Smooth muscle cell (in vitro differentiated cells): ENCODE measurements at regions not wholly inside any gene's neighbourhood (a gene's known extent, or its start where the extent isn't known, plus 50 kb on each side); places are given as distances from the start of the nearest gene placed in this dataset.
A peak's percentile ranks its signal among the peaks of the same experiment; 100 is the strongest.

Experiments
- DNase-seq: peaks from one replicate; lab custom pipeline; 2025; ENCODE audit not compliant: unreplicated experiment; lab: John Stamatoyannopoulos, UW
- H2AFZ ChIP-seq: fragments of 200-600 bp; sonication (generic); 2 replicates; pipeline ENCODE4 v1.6.0; 2016; ENCODE audit warnings: antibody characterized with exemption, low read depth, mild to moderate bottlenecking
- H3F3A ChIP-seq: fragments of 200-600 bp; sonication (generic); 2 replicates; pipeline ENCODE4 v1.6.0; 2017; ENCODE audit warnings: antibody characterized with exemption, low read depth
- H3K27ac ChIP-seq: fragments of 200-600 bp; sonication (generic); 2 replicates; pipeline ENCODE4 v1.5.1; 2016; ENCODE audit warnings: low read depth, mild to moderate bottlenecking
- H3K27me3 ChIP-seq: fragments of 200-600 bp; sonication (generic); 2 replicates; pipeline ENCODE4 v1.6.1; 2016; ENCODE audit warnings: low read depth, mild to moderate bottlenecking
- H3K36me3 ChIP-seq: fragments of 200-600 bp; sonication (generic); 2 replicates; pipeline ENCODE4 v1.5.1; 2016; ENCODE audit warnings: low read depth
- H3K4me1 ChIP-seq: fragments of 200-600 bp; sonication (generic); 2 replicates; pipeline ENCODE4 v1.5.1; 2016; ENCODE audit warnings: low read depth
- H3K4me2 ChIP-seq: fragments of 200-600 bp; sonication (generic); 2 replicates; pipeline ENCODE4 v1.6.0; 2016; ENCODE audit warnings: mild to moderate bottlenecking
- H3K4me3 ChIP-seq: fragments of 200-600 bp; sonication (generic); 2 replicates; pipeline ENCODE4 v1.5.1; 2016; ENCODE audit warnings: mild to moderate bottlenecking
- H3K79me2 ChIP-seq: fragments of 200-600 bp; sonication (generic); 2 replicates; pipeline ENCODE4 v1.6.0; 2016; ENCODE audit warnings: low read depth, mild to moderate bottlenecking
- H3K9ac ChIP-seq: fragments of 200-600 bp; sonication (generic); 2 replicates; pipeline ENCODE4 v1.6.0; 2016; ENCODE audit warnings: low read depth
- H3K9me3 ChIP-seq: fragments of 200-600 bp; sonication (generic); replicated peaks from 2 replicates; pipeline ENCODE4 v1.5.1; 2016; ENCODE audit warnings: low read depth
- H4K20me1 ChIP-seq: fragments of 200-600 bp; sonication (generic); 2 replicates; pipeline ENCODE4 v1.6.0; 2016; ENCODE audit warnings: low read depth
- WGBS: methylation state at CpG from one replicate; pipeline ENCODE4 v1.1.7; 2016; ENCODE audit warnings: low lambda C conversion rate; 5-methylcytosine and 5-hydroxymethylcytosine counted together
- TF ChIP-seq, protein P1 (sequence below): fragments of 200-600 bp; sonication (generic); IDR thresholded peaks from 2 replicates; pipeline ENCODE4 v1.5.1; 2017; ENCODE audit warnings: borderline replicate concordance, mild to moderate bottlenecking, antibody characterized with exemption; ENCODE audit not compliant: insufficient read depth, poor library complexity, severe bottlenecking

GRCh38 chr4:181618038-181618618, 625.1 kb upstream of the TENM3 start:
- Histone ChIP-seq H3K4me3 (no peak overlapping the region), H3K79me2 (no peaks in the 10 kb centered on the region), H4K20me1 (no peaks in the 10 kb centered on the region), H3K4me2 (peak overlapping the region; percentile 37), H3K36me3 (no peaks in the 10 kb centered on the region), H3K9ac (no peak overlapping the region), H3K27ac (no peak overlapping the region), H3K27me3 (peaks cover 12% of the 10 kb centered on the region), H3K9me3 (no peaks in the 10 kb centered on the region), H3K4me1 (no peaks in the 10 kb centered on the region), H3F3A (no peaks in the 10 kb centered on the region), H2AFZ (peak overlapping the region; percentile 9)
- 26% methylated on average over 6 of the region's 6 CpGs for WGBS
- no peak for DNase-seq
- TF ChIP-seq, protein P1, sequence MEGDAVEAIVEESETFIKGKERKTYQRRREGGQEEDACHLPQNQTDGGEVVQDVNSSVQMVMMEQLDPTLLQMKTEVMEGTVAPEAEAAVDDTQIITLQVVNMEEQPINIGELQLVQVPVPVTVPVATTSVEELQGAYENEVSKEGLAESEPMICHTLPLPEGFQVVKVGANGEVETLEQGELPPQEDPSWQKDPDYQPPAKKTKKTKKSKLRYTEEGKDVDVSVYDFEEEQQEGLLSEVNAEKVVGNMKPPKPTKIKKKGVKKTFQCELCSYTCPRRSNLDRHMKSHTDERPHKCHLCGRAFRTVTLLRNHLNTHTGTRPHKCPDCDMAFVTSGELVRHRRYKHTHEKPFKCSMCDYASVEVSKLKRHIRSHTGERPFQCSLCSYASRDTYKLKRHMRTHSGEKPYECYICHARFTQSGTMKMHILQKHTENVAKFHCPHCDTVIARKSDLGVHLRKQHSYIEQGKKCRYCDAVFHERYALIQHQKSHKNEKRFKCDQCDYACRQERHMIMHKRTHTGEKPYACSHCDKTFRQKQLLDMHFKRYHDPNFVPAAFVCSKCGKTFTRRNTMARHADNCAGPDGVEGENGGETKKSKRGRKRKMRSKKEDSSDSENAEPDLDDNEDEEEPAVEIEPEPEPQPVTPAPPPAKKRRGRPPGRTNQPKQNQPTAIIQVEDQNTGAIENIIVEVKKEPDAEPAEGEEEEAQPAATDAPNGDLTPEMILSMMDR: no peak

- Histone ChIP-seq H3K4me1 (no peaks in the 10 kb centered on the region), H3K9me3 (no peaks in the 10 kb centered on the region), H3K79me2 (no peaks in the 10 kb centered on the region), H3K36me3 (no peaks in the 10 kb centered on the region), H3K4me3 (no peak overlapping the region), H3K27me3 (peaks cover 12% of the 10 kb centered on the region), H3K4me2 (no peak overlapping the region), H2AFZ (no peak overlapping the region), H3F3A (no peaks in the 10 kb centered on the region), H4K20me1 (no peaks in the 10 kb centered on the region), H3K27ac (no peak overlapping the region), H3K9ac (no peak overlapping the region)
- DNase-seq: no peak
- TF ChIP-seq, protein P1: no peak
- 77% methylated on average over 5 of the region's 5 CpGs for WGBS
These were observed 624.3 kb upstream of the TENM3 start for GRCh38 chr4:181618896-181619295.

DNA sequence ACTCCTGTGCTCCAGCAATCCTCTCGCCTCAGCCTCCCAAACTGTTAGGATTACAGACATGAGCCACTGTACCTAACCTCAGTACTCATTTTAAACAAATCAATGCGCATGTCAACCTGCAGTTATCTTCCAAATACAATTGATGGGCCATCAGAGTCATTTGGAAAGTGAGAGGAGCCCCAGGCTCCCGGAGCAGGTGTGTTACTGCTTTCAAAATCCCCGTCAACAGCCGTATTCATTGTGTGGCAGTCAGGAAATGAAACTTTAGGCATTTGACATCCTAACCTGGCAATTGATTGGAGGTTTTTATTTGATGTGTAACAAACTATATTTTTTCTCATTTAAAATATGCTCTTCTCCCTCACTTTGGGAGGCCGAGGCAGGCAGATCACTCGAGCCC, 623.6 kb upstream of the TENM3 start:
- no peak overlapping the region for H3K4me3 ChIP-seq
- no peak overlapping the region for H3K4me2 ChIP-seq
- H3F3A ChIP-seq: no peaks in the 10 kb centered on the region
- no peaks in the 10 kb centered on the region for H3K9me3 ChIP-seq
- no peak for DNase-seq
- WGBS: 91% methylated on average over 7 of the region's 7 CpGs
- no peak overlapping the region for H3K9ac ChIP-seq
- H3K4me1 ChIP-seq: no peaks in the 10 kb centered on the region
- TF ChIP-seq, protein P1: no peak
- H2AFZ ChIP-seq: no peak overlapping the region
- H3K79me2 ChIP-seq: no peaks in the 10 kb centered on the region
- no peak overlapping the region for H3K27ac ChIP-seq
- H3K36me3 ChIP-seq: no peaks in the 10 kb centered on the region
- H3K27me3 ChIP-seq: peaks cover 12% of the 10 kb centered on the region
- no peaks in the 10 kb centered on the region for H4K20me1 ChIP-seq
